HT1080 (cell line): ENCODE measurements at regions not wholly inside any gene's neighbourhood (a gene's known extent, or its start where the extent isn't known, plus 50 kb on each side); places are given as distances from the start of the nearest gene placed in this dataset.

Experiments used
- DNase-seq: peaks from one replicate; pipeline ENCODE4 v3.0.0-alpha.2; 2015; ENCODE audit warnings: low read depth

- DNase-seq = peak; percentile 9
Measured at GRCh38 chr22:12815397-12816036, 2712.5 kb upstream of the OR11H1 start.
